ENCODE measurements at regions not wholly inside any gene's neighbourhood (a gene's known extent, or its start where the extent isn't known, plus 50 kb on each side); places are given as distances from the start of the nearest gene placed in this dataset.

GRCh38 chr7:65457705-65458104, 84.0 kb downstream of the ZNF92 start:
- TF ChIP-seq TAF1 (IDR thresholded peaks at IDR 0.05; ENCODE audit: borderline replicate concordance, low read depth, low read length) (no peak), POLR2AphosphoS5 (IDR thresholded peaks at IDR 0.05; ENCODE audit: low read depth, low read length) (no peak), POLR2A (IDR thresholded peaks at IDR 0.05; ENCODE audit: low read depth, low read length) (no peak)
